Right renal pelvis (tissue), 4 donors: ENCODE measurements at regions not wholly inside any gene's neighbourhood (a gene's known extent, or its start where the extent isn't known, plus 50 kb on each side); places are given as distances from the start of the nearest gene placed in this dataset.

Experiments used
- DNase-seq, 4 donors: peaks; one replicate each; pipeline ENCODE4 v3.0.0-alpha.2; 2013; ENCODE audit warnings: low read depth in 4 of 4, low spot score in 3 of 4, missing footprints in 1 of 4

DNA sequence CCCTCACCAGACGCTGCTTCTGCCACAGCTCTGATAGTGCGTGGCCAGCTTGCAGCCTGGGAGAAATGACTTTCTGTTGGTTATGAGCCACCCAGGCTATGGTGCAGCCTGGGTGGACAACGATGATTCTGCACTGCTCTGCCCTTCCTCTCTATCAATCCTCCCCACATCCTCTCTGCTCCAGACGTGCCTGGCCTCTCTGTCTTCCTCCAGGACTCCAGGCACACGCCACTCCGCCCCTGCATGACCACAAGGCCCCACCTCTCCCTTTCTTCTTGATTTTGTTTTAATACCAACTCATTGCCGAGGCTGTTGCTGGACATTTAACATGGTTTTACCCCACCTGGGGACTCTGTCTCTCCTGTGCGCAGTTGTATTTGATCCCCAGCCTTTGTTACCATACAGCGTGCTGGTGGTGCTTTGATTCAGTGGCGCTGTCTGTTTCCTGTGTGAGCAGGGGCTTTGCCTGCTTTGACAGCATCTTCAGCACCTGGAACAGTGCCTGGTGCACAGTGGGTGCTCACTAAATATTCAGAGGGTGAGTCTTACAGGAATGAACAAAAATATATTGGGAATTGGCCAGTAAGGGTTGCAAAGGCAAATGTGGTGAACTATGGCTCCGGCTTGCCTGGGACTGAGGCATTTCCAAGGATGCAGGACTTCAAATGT, 280.9 kb downstream of the CDH26 start:
- DNase-seq, result no peak

DNA sequence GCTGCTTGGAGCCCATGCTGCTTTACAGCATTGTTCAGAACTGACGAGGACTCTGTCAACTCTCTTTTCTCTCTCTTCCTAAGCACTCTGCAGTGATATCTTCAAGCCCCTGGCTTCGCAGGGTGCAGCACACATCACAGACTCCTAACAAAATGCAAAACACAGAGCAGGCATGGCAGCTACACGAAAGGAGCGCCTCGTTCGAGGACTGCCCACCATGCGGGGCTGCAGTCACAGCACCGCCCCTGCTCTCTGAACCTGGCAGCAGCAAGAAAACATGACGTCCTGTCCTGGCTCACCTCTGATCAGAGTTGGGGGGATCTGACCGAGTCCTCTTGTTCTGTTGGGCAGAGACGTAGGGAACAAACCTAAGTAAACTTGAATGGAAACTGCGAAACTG, 281.7 kb downstream of the CDH26 start:
- DNase-seq, result no peak

DNA sequence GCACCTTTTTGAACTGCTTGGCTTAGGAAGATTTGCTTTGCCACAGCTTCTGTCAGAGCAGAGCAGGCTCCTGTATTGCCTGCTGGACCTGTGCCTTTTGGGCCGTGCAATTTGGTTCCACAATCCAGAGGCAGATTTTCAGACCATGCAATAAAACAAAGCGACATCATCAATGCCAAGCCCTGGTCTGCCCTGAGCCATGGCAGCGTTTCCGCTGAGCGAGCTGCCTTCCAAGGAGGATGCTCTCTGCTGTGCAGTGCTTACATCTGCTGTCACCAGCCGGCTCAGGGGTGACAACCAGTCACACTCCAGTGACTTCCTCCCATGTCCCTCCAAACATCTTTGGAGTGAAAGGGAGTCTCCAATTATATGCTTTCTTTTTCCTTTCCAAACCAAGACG, 282.2 kb downstream of the CDH26 start:
- no peak for DNase-seq

DNA sequence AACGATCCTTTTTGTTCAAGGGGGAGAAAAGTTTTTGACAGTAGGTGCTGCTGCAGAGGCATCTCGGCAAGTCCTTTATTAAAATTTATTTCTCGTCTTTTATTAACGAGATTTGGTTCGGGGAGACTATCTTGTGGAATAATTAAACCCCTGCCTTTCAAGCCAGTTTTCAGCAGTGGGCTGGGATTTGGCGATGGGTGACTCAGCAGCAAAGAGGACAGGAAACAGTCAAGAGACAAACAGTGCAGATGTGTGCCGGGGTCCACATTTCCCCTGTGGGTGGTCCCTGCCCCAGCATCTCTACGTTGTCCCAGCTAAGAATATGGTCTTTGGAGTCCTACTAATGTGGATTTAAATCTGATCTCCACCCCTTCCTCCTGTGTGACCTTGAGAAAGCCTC, 282.8 kb downstream of the CDH26 start:
- DNase-seq, result no peak

DNA sequence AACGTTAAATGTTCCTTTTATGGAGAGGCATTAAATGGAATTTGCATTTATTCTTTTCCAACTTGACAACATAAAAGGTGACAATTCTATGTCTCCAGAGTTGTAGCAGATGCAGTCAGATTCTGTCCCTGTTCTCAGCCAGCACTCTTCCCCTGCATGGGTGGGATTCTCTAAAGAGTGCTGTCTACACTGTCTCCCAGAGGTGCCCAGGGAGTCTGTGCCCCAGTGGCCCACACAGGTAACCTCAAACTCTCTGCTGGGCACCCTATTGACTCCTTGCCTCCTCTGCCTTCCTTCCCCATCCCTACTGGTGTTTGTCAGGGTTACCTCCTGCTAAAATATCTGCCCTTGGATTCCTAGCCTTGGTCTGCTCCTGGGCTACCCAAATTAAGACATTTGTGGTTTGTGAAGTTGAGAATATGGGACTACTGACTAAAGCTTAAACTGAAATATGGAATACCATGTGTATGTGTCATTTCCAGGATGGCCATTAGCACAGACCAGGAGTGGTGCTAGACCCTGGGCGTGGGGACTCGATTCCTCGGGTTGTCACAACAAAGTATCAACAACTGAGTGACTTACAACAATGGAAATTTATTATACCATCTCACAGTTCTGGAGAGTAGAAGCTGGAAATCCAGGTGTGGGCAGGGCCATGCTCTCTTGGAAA, 284.7 kb downstream of the CDH26 start:
- DNase-seq, result no peak

DNA sequence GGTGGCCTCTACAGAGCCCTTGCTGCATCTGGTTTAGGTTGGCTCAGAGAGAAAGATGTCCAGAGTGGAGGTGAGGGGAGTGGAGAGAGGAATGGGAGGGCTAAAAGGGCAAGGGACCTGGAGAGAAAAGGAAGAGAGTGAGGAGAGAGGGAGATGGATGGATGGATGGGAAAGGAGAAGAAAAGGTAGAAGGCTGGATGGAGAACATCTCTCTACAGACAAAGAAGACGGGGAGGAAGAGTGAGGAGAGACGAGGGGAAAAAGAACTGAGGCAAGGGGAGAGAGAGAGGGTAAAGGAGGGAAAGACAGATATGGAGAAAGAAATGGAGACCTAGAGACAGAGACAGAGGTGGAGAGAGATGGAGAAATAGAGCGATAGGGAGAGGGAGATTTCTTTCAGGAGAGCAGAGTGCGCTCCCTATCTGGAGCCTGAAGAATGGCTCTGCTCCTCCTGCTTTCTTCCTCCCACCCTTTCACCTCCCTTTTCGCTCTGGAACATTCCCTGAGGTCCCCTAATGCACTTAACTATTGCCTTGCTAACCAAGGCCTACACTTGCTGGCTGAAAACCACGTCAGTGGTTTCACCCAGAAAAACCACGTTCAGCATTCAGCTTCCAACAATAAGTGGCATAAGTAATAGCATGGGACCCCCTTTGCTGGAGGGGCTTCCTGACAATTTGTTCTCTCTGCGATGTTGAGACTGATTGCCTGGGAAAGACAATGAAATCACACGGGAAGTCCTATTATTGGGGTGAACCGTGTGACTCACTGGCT, 286.3 kb downstream of the CDH26 start:
- DNase-seq, result no peak

DNA sequence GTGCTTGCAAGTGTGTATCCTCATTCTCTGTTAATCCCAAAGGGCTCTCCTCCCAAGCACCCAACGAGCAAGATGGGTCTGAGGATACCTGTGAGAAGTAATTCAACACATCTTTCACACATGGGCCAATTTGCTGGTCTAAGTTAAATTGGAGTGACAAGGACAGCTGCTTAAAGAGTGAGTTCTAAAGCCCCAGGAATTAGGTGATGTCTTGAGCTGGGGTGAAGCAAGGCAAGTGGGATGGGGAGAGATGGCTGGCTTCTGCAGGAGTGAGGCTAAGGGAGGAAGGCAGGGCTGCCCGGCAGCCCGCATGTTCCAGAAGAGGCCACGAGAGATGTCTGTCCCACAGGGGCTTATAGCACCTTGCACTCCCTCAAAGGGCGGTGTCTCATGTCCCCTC, 288.5 kb downstream of the CDH26 start:
- DNase-seq, result no peak

DNA sequence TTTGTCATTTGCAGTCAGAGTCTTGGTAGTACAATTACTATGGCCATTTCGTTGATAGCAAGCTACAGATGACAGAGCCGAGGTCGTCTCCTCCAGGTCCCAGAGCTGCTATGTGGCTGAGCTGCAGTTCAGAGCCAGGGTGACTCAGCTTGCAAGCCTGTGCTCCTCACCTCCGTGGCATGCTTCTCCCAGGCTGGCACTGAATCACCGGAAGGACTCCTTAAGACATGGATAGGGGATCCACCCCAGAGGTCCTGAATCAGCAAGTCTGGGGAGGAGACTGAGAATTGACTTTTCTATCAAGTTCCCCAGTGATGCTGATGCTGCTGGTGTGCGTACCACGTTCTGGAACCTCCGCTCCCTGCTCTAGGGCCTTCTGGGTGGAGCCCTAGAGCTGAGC, 291.2 kb downstream of the CDH26 start:
- DNase-seq, result no peak

DNA sequence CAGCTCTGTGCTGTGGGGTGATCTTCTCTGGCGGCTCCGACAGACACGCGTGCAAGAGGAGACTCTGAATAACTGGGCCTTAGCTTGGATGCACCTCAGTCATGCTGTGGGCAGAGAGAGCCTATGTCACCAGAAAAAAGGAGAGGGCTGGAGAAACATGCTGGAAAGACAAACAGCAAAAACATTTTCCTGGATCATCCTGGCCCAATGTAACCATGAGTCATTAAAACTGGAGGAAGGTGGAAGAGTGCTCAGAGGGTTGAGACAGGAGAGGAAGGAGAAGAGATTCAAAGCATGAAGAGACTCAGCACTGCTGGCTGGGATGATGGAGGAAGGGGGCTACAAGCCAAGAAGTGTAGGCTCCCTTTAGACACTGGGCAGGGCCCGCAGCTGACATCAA, 292.0 kb downstream of the CDH26 start:
- no peak for DNase-seq

DNA sequence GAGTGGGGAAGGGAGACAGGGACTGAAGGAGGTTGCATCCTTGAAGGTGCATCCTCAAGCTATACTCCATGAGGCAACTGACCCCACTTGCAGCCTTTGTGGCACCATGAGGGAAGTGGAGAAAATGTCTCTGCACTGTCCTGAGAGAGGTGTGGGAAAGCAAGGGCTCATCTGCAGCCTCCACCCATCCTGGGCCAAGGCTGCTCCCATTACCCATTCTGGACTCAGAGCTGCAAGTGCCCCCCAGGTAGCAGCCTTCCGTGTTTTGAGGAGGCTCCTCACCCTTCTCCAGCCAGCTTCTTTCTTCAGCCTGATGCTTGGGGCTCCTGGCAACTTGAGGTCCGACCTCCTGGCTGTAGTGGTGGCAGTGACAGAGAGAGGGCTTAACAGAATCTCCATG, 294.6 kb downstream of the CDH26 start:
- DNase-seq, result no peak

DNA sequence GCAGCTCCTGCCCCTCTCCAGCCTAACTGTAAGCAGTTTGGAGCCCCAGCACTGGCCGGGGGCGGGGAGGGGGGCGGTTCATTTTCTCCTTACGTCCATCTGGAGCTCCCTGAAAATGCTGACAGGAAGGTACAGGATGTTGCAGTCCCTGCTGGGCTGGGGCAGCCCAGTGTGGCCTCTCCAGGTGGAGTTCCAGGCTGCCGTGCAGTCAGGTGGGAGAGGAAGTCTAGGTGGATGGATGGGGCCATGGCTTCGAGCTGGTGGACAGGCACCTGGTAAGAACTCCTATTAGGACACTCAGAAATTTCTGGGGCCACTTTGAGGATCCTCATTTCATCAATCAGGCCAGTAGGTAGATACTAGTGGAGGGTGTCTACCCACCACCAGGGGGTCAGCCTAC, 295.2 kb downstream of the CDH26 start:
- DNase-seq, result no peak

DNA sequence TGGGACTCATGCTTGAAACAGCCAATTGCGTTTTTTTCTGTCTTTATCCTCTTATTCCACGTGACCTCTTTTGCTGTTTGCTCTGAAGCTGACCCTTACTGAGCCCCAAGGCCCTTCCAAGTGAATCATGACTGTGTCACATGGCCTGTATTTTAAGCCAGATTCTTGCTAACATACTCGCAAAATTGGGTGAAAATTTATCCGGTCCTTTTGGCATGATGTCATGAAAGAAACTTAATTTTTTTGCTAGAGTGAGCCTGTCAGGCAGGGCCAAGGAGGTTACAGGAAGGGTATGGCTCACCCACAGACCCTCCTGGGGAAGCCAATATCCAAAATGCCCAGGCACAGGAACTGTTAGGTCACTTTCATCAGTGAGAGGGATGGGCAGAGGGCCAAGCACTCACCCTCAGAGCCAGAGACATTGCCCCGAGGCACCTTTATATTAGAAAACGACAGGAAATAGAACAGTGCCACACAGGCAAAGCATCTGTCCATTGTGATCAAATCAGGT, 296.7 kb downstream of the CDH26 start:
- DNase-seq, result no peak

DNA sequence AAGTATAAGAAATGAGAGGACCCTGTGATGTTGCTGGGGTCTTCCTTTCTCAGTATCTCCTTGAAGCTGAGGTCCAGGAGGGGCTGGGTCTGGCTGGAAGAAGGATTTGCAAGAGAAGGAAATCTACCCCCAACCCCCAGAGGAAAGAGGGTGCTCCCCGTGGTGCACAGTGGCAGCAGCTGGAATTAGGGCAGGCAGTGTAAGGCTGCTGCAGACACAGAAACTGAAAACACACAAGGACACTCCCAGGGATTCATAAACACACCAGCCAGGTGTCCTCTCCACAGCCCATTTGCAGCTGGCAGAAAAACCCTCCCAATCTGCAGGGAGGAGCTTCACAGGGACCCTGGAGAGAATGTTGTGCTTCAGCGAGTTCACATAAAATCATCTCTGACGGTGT, 297.2 kb downstream of the CDH26 start:
- DNase-seq, result no peak

DNA sequence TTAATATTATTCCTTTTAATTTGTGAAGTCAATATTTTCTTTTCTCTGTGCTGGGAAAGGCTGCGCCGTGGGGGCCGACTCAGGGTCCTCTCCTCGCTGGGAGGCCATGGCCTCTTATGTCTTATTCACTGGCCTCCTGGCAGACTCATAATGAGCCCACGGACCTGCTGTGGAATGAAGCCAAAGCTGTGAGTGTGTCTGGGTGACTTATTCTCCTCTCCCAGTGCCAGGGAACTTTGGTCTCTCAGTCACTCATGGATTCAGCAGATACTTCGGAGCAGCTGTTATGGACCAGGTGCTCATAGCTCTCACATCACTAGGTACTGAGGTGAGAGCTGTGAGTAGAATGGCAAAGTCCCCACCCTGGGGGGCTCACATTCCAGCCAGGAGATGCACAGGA, 297.6 kb downstream of the CDH26 start:
- DNase-seq, result no peak

DNA sequence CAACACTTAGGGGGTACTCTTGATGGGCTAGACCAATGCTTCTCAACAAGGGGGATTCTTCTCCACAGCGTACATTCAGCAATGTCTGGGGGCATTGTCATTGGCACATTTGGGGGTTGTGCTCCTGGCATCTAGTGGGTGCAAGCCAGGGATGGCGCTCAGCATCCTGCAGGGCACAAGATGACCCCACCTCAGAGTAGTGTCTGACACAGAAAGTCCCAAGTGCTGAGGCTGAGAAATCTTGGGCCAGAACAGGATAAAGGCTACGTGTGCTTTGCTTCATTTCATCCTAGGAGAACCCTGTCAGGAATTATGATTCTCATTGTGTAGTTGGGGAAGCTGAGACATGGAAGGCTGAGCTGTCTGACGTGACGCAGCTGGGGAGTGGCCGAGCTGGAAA, 298.6 kb downstream of the CDH26 start:
- DNase-seq, result no peak

DNA sequence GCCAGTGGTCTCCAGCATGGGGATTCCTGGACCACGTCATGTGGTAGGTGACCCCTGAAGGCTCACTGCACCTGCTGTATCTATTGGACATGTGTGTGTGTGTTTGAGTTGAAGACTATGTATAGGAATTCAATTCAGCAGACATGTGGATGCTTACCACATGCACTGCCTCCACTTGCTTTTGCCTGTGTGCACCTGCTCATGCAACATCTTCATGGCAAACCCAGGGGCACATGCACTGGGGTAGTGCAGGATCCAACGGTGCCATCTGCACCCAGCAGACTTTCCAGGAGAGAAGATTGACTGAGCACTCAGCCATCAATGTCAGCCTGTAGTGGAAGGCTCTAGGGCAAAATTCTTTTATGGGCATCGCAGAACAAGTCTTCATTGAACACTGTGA, 299.4 kb downstream of the CDH26 start:
- DNase-seq, result no peak

DNA sequence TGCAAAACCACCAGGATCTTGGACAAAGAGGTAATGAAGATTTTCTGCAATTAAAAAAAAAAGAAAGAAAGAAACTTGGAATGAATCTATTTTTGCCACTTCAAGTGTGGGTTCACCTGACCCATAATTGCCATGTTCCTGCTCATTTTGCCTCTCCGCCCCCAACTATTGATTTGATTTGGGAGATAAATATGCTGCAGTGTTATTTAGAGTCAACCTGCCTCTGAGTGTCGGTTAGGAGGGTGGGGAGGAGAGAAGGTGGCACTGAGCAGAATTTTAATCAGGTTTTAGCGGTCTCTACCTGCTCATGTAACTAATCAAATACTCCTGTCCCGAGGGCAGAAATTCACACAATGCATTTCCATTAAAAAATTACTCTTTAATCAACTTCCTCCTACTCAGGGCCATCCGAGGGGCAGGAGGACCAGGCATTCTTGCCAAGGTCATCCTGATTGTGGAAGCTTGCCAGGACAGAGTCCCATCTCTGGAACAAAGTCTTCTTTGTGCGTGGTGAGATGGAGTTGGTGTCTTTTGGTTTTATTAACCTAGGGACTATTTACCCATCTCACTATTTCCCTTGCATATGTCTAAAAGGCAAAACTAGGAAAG, 300.1 kb downstream of the CDH26 start:
- DNase-seq, result no peak

DNA sequence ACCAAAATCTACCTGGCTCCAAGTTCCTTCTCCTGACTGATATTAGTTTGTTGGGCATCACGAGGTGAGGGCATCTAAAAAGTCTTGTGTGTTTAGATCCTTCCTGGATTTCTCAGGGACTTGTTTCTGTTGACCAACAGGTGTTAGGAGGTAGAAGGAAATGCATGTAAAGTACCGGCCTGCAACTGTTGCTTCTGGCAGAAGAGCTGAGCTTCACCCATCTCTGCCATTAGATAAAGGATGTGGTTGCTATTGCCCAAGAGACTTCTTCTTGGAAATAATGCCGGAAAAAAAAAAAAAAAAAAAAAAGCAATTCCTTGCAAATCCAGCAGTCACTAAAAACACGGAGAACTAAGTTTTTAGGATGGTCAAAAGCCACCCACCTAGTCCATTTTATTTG, 303.1 kb downstream of the CDH26 start:
- DNase-seq, result no peak

DNA sequence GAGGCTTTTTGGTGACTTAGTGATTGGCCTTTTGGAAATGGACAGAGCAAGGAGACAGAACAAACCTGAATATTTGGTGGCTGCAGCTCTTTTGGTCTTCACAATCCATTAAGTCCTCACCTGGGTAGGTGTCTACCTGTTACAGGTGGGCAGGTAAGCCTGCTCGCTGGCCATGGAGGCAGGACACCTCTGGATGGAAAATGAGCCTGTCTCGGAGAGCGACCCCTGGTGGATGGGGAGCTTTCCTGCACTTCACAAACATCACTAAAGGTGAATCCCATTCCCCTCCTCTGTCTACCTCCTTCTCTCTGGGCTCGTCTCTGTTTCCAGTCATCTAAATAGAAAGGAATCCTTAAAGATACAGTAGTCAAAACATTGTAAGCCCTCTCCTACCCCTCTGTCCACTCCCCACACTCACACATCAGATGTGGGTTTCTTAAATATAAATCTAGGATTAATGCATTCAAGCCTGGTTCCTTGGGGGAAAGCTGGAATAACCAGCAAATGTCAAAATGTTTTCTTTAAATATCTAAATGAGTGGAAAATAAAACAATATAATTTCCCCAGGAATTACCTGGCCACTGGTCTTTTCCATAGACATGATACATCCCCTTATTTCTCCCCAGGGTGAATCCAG, 304.9 kb downstream of the CDH26 start:
- no peak for DNase-seq

DNA sequence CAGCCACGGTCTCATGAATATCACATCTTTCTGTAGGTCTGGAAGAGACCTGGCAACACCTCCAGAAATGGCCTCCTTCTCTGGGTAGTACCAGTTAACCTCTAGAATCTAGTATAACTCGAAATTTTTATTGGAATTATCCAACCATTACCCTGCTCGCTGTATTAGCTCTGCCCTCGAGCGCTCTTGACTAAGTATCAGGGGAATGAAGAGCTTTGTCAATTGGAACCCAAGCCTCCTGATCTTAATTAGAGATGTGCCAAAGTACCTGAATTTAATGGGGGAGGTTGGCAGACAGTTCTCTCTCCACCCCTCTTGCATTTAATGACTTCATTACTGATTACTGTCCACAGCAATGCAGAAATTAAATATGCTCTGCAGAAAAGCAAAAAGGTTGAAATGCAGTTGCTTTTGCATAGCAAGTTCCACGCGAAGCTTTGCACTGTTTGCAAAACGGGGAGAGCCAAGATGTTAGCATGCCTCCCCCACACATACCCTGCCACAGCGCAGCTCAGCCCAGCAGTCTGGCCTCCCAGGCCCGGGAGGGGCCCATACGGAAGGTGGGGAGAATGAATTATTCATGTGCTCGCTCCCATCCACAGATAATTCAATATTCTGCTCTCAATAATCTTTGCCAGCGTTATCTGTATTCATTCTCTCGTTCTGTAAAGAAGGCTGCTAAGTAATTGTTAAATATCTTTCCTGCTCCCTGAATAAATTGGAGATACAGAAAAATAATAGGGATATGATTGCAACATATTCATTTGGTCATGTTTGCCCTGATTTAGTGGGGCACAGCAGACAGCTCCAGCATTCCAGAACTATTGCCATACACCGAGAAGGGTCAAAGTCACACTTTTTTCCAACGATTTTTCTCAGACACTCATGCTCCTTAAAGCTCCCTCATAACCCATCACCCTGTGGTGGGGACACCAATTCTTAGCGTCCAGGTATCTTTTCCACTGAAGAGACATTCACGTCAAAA, 305.8 kb downstream of the CDH26 start:
- DNase-seq, result no peak
